Panc1 (cell line): ENCODE measurements at regions not wholly inside any gene's neighbourhood (a gene's known extent, or its start where the extent isn't known, plus 50 kb on each side); places are given as distances from the start of the nearest gene placed in this dataset.

Experiments used
- ATAC-seq: fragments of 200-7000 bp; cut with Tn5 transposase; 2 replicates; pipeline ENCODE4 v1.9.1; 2020; ENCODE audit warnings: mild to moderate bottlenecking, moderate library complexity
- BruUV-seq: library from RNA; stranded (reverse); fragments of 400-500 nt; replicated peaks from 2 replicates; lab custom pipeline; 2021; lab: Mats Ljungman, UMichigan
- CTCF ChIA-PET: fragments of 300-600 bp; sonication (Branson Sonifier 250); formaldehyde crosslinking; loops from one replicate; lab custom pipeline; 2022; ENCODE audit warnings: antibody characterized with exemption; lab: Charles Lee
- POLR2A ChIA-PET: fragments of 300-600 bp; sonication (Branson Sonifier 250); formaldehyde crosslinking; loops from one replicate; lab custom pipeline; 2022; ENCODE audit warnings: antibody characterized with exemption; lab: Charles Lee
- DNase-seq: peaks from one replicate; pipeline ENCODE4 v3.0.0-alpha.2; 2010; ENCODE audit warnings: low read depth, low spot score
- H3K27ac ChIP-seq: 2 replicates; pipeline ENCODE4 v1.5.1; 2011; ENCODE audit warnings: mild to moderate bottlenecking, low read length, inconsistent platforms
- H3K27me3 ChIP-seq: fragments of 200-500 bp; sonication (Bioruptor generic); 2 replicates; pipeline ENCODE4 v1.6.0; 2014; ENCODE audit warnings: low read length, inconsistent platforms; ENCODE audit not compliant: control insufficient read depth, insufficient read depth
- H3K36me3 ChIP-seq: fragments of 200-500 bp; sonication (Bioruptor generic); 2 replicates; pipeline ENCODE4 v1.5.1; 2014; ENCODE audit warnings: inconsistent platforms, mild to moderate bottlenecking, low read length, moderate library complexity; ENCODE audit not compliant: control insufficient read depth, insufficient read depth
- H3K4me1 ChIP-seq: 2 replicates; pipeline ENCODE4 v1.5.1; 2011; ENCODE audit warnings: inconsistent platforms, mild to moderate bottlenecking, low read length, moderate library complexity; ENCODE audit not compliant: control insufficient read depth, insufficient read depth
- H3K4me3 ChIP-seq, 2 experiments: 2 replicates each; pipeline ENCODE4 v1.5.1; 2011 to 2012; ENCODE audit warnings: low read depth in 2 of 2, low read length in 2 of 2, mild to moderate bottlenecking in 2 of 2, inconsistent platforms in 1 of 2, moderate library complexity in 1 of 2
- H3K9me3 ChIP-seq: fragments of 200-500 bp; sonication (Bioruptor generic); 2 replicates; pipeline ENCODE4 v1.5.1; 2014; ENCODE audit warnings: low read depth, mild to moderate bottlenecking, inconsistent platforms, low read length, moderate library complexity; ENCODE audit not compliant: control insufficient read depth, insufficient read depth
- CTCF ChIP-seq: fragments of 450-650 bp; IDR thresholded peaks from 2 replicates; pipeline ENCODE4 v1.5.1; 2017; ENCODE audit warnings: mild to moderate bottlenecking
- POLR2AphosphoS5 ChIP-seq: IDR thresholded peaks from 2 replicates; pipeline ENCODE4 v1.6.1; 2012; ENCODE audit warnings: mild to moderate bottlenecking, low read depth, low read length, moderate library complexity
- REST ChIP-seq, 2 experiments: IDR thresholded peaks; 2 replicates each; pipeline ENCODE4 v1.6.1; 2011 to 2012; ENCODE audit warnings: low read depth in 2 of 2, control low read depth in 1 of 2, low read length in 1 of 2, mild to moderate bottlenecking in 1 of 2, moderate library complexity in 1 of 2; ENCODE audit not compliant: insufficient read depth in 1 of 2
- SIN3A ChIP-seq: IDR thresholded peaks from 2 replicates; pipeline ENCODE4 v1.6.1; 2012; ENCODE audit warnings: low read depth, mild to moderate bottlenecking, low read length, moderate library complexity, borderline replicate concordance; ENCODE audit not compliant: insufficient read depth
- TCF7L2 ChIP-seq: IDR thresholded peaks from 2 replicates; pipeline ENCODE4 v1.6.1; 2011; ENCODE audit warnings: mild to moderate bottlenecking, low read depth, low read length, inconsistent platforms
- in situ Hi-C: cut with HindIII; loops from 2 replicates; pipeline ENCODE4 v1.10.0; 2016; ENCODE audit warnings: low sequenced_read_pairs, low pct_unique_long_range_greater_than_20kb
- intact Hi-C: fragments of 100-400 bp; cut with micrococcal nuclease; formaldehyde crosslinking; loops from one replicate; pipeline ENCODE4 v1.10.0; 2022; ENCODE audit not compliant: unreplicated experiment

- Histone ChIP-seq H3K27ac (no peak overlapping the region), H3K4me1 (no peaks in the 10 kb centered on the region), H3K27me3 (no peaks in the 10 kb centered on the region), H3K36me3 (no peaks in the 10 kb centered on the region), H3K9me3 (no peaks in the 10 kb centered on the region), H3K4me3 (no peak overlapping the region)
- intact Hi-C loops (no loop called here), in situ Hi-C loops (no loop called here)
- TF ChIP-seq SIN3A (no peak), POLR2AphosphoS5 (no peak), REST (IDR thresholded peaks at IDR 0.05; ENCODE audit: insufficient read depth in 1 of 2, low read depth in 2 of 2, low read length in 1 of 2) (no peak), TCF7L2 (no peak), CTCF (no peak)
- ATAC-seq (no peak), DNase-seq (no peak)
- BruUV-seq: no TSS peak
- ChIA-PET POLR2A (no interaction called here), CTCF (no interaction called here)
Observed at GRCh38 chr2:219906114-219907010, 278.9 kb downstream of the SLC4A3 start.

- ATAC-seq (no peak), DNase-seq (no peak)
- Histone ChIP-seq H3K27me3 (no peaks in the 10 kb centered on the region), H3K9me3 (no peaks in the 10 kb centered on the region), H3K36me3 (no peaks in the 10 kb centered on the region), H3K27ac (no peak overlapping the region), H3K4me3 (no peak overlapping the region), H3K4me1 (no peaks in the 10 kb centered on the region)
- POLR2A ChIA-PET: no interaction called here
- CTCF ChIA-PET: no interaction called here
- no TSS peak for BruUV-seq
- in situ Hi-C loops (no loop called here), intact Hi-C loops (no loop called here)
- TF ChIP-seq SIN3A (no peak), CTCF (no peak), REST (IDR thresholded peaks at IDR 0.05; ENCODE audit: insufficient read depth in 1 of 2, low read depth in 2 of 2, low read length in 1 of 2) (no peak), TCF7L2 (no peak), POLR2AphosphoS5 (no peak)
Observed at GRCh38 chr2:219907011-219907365, 279.6 kb downstream of the SLC4A3 start.
